Neural progenitor cell (in vitro differentiated cells): ENCODE measurements at regions not wholly inside any gene's neighbourhood (a gene's known extent, or its start where the extent isn't known, plus 50 kb on each side); places are given as distances from the start of the nearest gene placed in this dataset.

Source experiments
- DNase-seq: peaks from one replicate; pipeline ENCODE4 v3.0.0-alpha.2; 2016; ENCODE audit warnings: low spot score
- H2AFZ ChIP-seq: fragments of 200-600 bp; sonication (generic); replicated peaks from 2 replicates; pipeline ENCODE4 v1.6.1; 2016; ENCODE audit warnings: antibody characterized with exemption
- H3F3A ChIP-seq: fragments of 200-600 bp; sonication (generic); 2 replicates; pipeline ENCODE4 v1.6.1; 2016; ENCODE audit warnings: antibody characterized with exemption, low read depth
- H3K27ac ChIP-seq: fragments of 200-600 bp; sonication (generic); 2 replicates; pipeline ENCODE4 v1.5.1; 2016; ENCODE audit warnings: mild to moderate bottlenecking
- H3K27me3 ChIP-seq: fragments of 200-600 bp; sonication (generic); 2 replicates; pipeline ENCODE4 v1.6.1; 2016; ENCODE audit warnings: mild to moderate bottlenecking, moderate library complexity
- H3K36me3 ChIP-seq: fragments of 200-600 bp; sonication (generic); 2 replicates; pipeline ENCODE4 v1.5.1; 2016
- H3K4me1 ChIP-seq: fragments of 200-600 bp; sonication (generic); 2 replicates; pipeline ENCODE4 v1.6.1; 2016; ENCODE audit warnings: mixed run types
- H3K4me2 ChIP-seq: fragments of 200-600 bp; sonication (generic); 2 replicates; pipeline ENCODE4 v1.6.1; 2016
- H3K4me3 ChIP-seq: fragments of 200-600 bp; sonication (generic); 2 replicates; pipeline ENCODE4 v1.5.1; 2016
- H3K79me2 ChIP-seq: fragments of 200-600 bp; sonication (generic); 2 replicates; pipeline ENCODE4 v1.6.1; 2016; ENCODE audit warnings: low read depth
- H3K9ac ChIP-seq: fragments of 200-600 bp; sonication (generic); 2 replicates; pipeline ENCODE4 v1.6.1; 2016
- H3K9me3 ChIP-seq: fragments of 200-600 bp; sonication (generic); 2 replicates; pipeline ENCODE4 v1.5.1; 2016; ENCODE audit warnings: low read depth
- H4K20me1 ChIP-seq: fragments of 200-600 bp; sonication (generic); 2 replicates; pipeline ENCODE4 v1.6.1; 2016; ENCODE audit warnings: low read depth
- H3K27ac Mint-ChIP-seq: 3 replicates; pipeline ENCODE4 v1.8.0; 2021; ENCODE audit warnings: mixed read lengths
- H3K27me3 Mint-ChIP-seq: 2 replicates; pipeline ENCODE4 v1.8.0; 2022; ENCODE audit warnings: low read depth, mild to moderate bottlenecking, inconsistent platforms, moderate library complexity, mixed read lengths; ENCODE audit not compliant: insufficient read depth
- H3K36me3 Mint-ChIP-seq: 3 replicates; pipeline ENCODE4 v1.8.0; 2021; ENCODE audit warnings: mixed read lengths
- H3K4me1 Mint-ChIP-seq: 3 replicates; pipeline ENCODE4 v1.8.0; 2021; ENCODE audit warnings: mixed read lengths
- H3K4me3 Mint-ChIP-seq: 3 replicates; pipeline ENCODE4 v1.8.0; 2021; ENCODE audit warnings: mild to moderate bottlenecking, moderate library complexity, mixed read lengths
- H3K9me3 Mint-ChIP-seq: 3 replicates; pipeline ENCODE4 v1.8.0; 2020; ENCODE audit warnings: mixed read lengths
- EZH2 ChIP-seq: fragments of 200-600 bp; sonication (generic); IDR thresholded peaks from 2 replicates; pipeline ENCODE4 v1.6.1; 2017; ENCODE audit warnings: antibody characterized with exemption, mild to moderate bottlenecking, moderate library complexity
- EZH2phosphoT487 ChIP-seq: fragments of 200-600 bp; sonication (generic); IDR thresholded peaks from 2 replicates; pipeline ENCODE4 v1.6.1; 2017; ENCODE audit warnings: antibody characterized with exemption
- TF ChIP-seq, protein P1 (sequence below): fragments of 200-600 bp; sonication (generic); IDR thresholded peaks from 2 replicates; pipeline ENCODE4 v1.5.1; 2017; ENCODE audit warnings: antibody characterized with exemption, mild to moderate bottlenecking

- Histone ChIP-seq H3K9ac (no peak overlapping the region), H3K9me3 (no peaks in the 10 kb centered on the region), H3K27ac (no peak overlapping the region), H3F3A (peaks cover 28% of the 10 kb centered on the region), H2AFZ (no peak overlapping the region), H3K4me3 (no peak overlapping the region), H3K4me1 (peaks cover 32% of the 10 kb centered on the region), H3K36me3 (no peaks in the 10 kb centered on the region), H3K79me2 (no peaks in the 10 kb centered on the region), H3K4me2 (peak overlapping the region; percentile 45), H3K27me3 (no peaks in the 10 kb centered on the region), H4K20me1 (no peaks in the 10 kb centered on the region)
- DNase-seq = no peak
- no peaks in the 10 kb centered on the region for H3K36me3 Mint-ChIP-seq
- H3K4me1 Mint-ChIP-seq = peaks cover 24% of the 10 kb centered on the region
- H3K27me3 Mint-ChIP-seq = peaks cover 25% of the 10 kb centered on the region
- TF ChIP-seq, protein P1, sequence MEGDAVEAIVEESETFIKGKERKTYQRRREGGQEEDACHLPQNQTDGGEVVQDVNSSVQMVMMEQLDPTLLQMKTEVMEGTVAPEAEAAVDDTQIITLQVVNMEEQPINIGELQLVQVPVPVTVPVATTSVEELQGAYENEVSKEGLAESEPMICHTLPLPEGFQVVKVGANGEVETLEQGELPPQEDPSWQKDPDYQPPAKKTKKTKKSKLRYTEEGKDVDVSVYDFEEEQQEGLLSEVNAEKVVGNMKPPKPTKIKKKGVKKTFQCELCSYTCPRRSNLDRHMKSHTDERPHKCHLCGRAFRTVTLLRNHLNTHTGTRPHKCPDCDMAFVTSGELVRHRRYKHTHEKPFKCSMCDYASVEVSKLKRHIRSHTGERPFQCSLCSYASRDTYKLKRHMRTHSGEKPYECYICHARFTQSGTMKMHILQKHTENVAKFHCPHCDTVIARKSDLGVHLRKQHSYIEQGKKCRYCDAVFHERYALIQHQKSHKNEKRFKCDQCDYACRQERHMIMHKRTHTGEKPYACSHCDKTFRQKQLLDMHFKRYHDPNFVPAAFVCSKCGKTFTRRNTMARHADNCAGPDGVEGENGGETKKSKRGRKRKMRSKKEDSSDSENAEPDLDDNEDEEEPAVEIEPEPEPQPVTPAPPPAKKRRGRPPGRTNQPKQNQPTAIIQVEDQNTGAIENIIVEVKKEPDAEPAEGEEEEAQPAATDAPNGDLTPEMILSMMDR = no peak
- no peak for TF ChIP-seq EZH2
- no peak for TF ChIP-seq EZH2phosphoT487
- peak overlapping the region; percentile 13 for H3K27ac Mint-ChIP-seq
- H3K9me3 Mint-ChIP-seq = peaks cover 8% of the 10 kb centered on the region
- no peak overlapping the region for H3K4me3 Mint-ChIP-seq
Measured at GRCh38 chr19:30071871-30072270, 129.8 kb downstream of the URI1 start.

- Histone ChIP-seq H3K4me1 (peaks cover 32% of the 10 kb centered on the region), H3K4me2 (no peak overlapping the region), H3K27ac (no peak overlapping the region), H2AFZ (no peak overlapping the region), H3K4me3 (no peak overlapping the region), H3K79me2 (no peaks in the 10 kb centered on the region), H3F3A (peaks cover 28% of the 10 kb centered on the region), H3K36me3 (no peaks in the 10 kb centered on the region), H3K9me3 (no peaks in the 10 kb centered on the region), H3K27me3 (no peaks in the 10 kb centered on the region), H3K9ac (no peak overlapping the region), H4K20me1 (no peaks in the 10 kb centered on the region)
- Mint-ChIP-seq H3K9me3 (peaks cover 4% of the 10 kb centered on the region), H3K36me3 (no peaks in the 10 kb centered on the region), H3K27ac (no peak overlapping the region), H3K4me1 (peaks cover 24% of the 10 kb centered on the region), H3K4me3 (no peak overlapping the region), H3K27me3 (peaks cover 19% of the 10 kb centered on the region)
- no peak for DNase-seq
- no peak for TF ChIP-seq EZH2
- TF ChIP-seq, protein P1 = no peak
- TF ChIP-seq EZH2phosphoT487 = no peak
Measured at GRCh38 chr19:30073152-30074000, 131.3 kb downstream of the URI1 start.

DNA sequence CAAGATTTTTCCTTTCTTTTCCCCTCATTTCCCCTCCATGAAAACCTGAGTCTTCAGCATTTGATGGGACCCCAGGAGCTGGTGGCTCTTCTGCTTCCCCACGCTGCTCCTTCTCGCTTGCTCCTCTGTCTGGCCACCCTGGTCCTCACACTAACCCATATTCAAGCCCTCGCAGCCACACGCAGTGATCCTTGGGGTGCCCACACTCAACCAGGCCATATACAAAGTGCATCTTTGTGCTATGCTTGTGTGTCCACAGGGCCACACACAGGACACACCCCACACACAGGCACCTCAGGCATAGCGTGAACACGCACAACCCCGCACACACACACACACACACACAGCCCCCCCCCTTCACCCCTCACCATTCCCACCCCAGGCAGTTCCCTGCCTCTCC lies 132.1 kb downstream of the URI1 start:
- H4K20me1 ChIP-seq = no peaks in the 10 kb centered on the region
- peaks cover 24% of the 10 kb centered on the region for H3K4me1 Mint-ChIP-seq
- peaks cover 14% of the 10 kb centered on the region for H3K27me3 Mint-ChIP-seq
- no peaks in the 10 kb centered on the region for H3K27me3 ChIP-seq
- no peak for DNase-seq
- no peaks in the 10 kb centered on the region for H3K79me2 ChIP-seq
- H3K4me3 Mint-ChIP-seq = no peak overlapping the region
- H3K9me3 ChIP-seq = no peaks in the 10 kb centered on the region
- peaks cover 28% of the 10 kb centered on the region for H3F3A ChIP-seq
- no peaks in the 10 kb centered on the region for H3K36me3 Mint-ChIP-seq
- no peak overlapping the region for H3K27ac ChIP-seq
- no peak overlapping the region for H3K9ac ChIP-seq
- no peak overlapping the region for H3K27ac Mint-ChIP-seq
- peaks cover 2% of the 10 kb centered on the region for H3K9me3 Mint-ChIP-seq
- TF ChIP-seq EZH2phosphoT487 = no peak
- TF ChIP-seq, protein P1 = no peak
- H3K4me1 ChIP-seq = peaks cover 29% of the 10 kb centered on the region
- H3K4me3 ChIP-seq = no peak overlapping the region
- no peak overlapping the region for H3K4me2 ChIP-seq
- H2AFZ ChIP-seq = no peak overlapping the region
- H3K36me3 ChIP-seq = no peaks in the 10 kb centered on the region
